Astrocyte (in vitro differentiated cells and primary cell): ENCODE measurements at regions not wholly inside any gene's neighbourhood (a gene's known extent, or its start where the extent isn't known, plus 50 kb on each side); places are given as distances from the start of the nearest gene placed in this dataset.

Experiments used
- DNase-seq: peaks from one replicate; pipeline ENCODE4 v3.0.0-alpha.2; 2010; ENCODE audit warnings: low read depth
- FAIRE-seq: peaks from 2 replicates; lab custom pipeline; 2011; peaks lifted over from hg19 to GRCh38; lab: Jason Lieb, UNC
- H2AFZ ChIP-seq: 2 replicates; pipeline ENCODE4 v1.6.0; 2012; ENCODE audit warnings: low read depth, low read length, inconsistent platforms
- H3K27ac ChIP-seq: 2 replicates; pipeline ENCODE4 v1.5.1; 2011; ENCODE audit warnings: low read depth, low read length, inconsistent platforms
- H3K27me3 ChIP-seq: 2 replicates; pipeline ENCODE4 v1.6.0; 2011; ENCODE audit warnings: low read length, inconsistent platforms; ENCODE audit not compliant: insufficient read depth
- H3K36me3 ChIP-seq: 2 replicates; pipeline ENCODE4 v1.5.1; 2011; ENCODE audit warnings: low read length, inconsistent platforms; ENCODE audit not compliant: insufficient read depth
- H3K4me1 ChIP-seq: 2 replicates; pipeline ENCODE4 v1.5.1; 2011; ENCODE audit warnings: low read length, inconsistent platforms; ENCODE audit not compliant: insufficient read depth
- H3K4me2 ChIP-seq: 2 replicates; pipeline ENCODE4 v1.6.0; 2012; ENCODE audit warnings: low read length, inconsistent platforms
- H3K4me3 ChIP-seq: 2 replicates; pipeline ENCODE4 v1.5.1; 2011; ENCODE audit warnings: low read depth, mild to moderate bottlenecking, low read length, inconsistent platforms; ENCODE audit not compliant: insufficient read depth
- H3K79me2 ChIP-seq: 2 replicates; pipeline ENCODE4 v1.6.0; 2012; ENCODE audit warnings: mild to moderate bottlenecking, low read length, inconsistent platforms; ENCODE audit not compliant: insufficient read depth
- H3K9ac ChIP-seq: 2 replicates; pipeline ENCODE4 v1.6.0; 2012; ENCODE audit warnings: mild to moderate bottlenecking, low read length, inconsistent platforms
- H3K9me3 ChIP-seq: 2 replicates; pipeline ENCODE4 v1.5.1; 2012; ENCODE audit warnings: low read depth, mild to moderate bottlenecking, low read length, inconsistent platforms; ENCODE audit not compliant: insufficient read depth
- H4K20me1 ChIP-seq: 2 replicates; pipeline ENCODE4 v1.6.0; 2012; ENCODE audit warnings: low read length, inconsistent platforms; ENCODE audit not compliant: insufficient read depth
- H3K27ac Mint-ChIP-seq: one replicate; pipeline ENCODE4 v1.8.0; 2021; ENCODE audit warnings: mild to moderate bottlenecking, mixed read lengths; ENCODE audit not compliant: unreplicated experiment
- H3K27me3 Mint-ChIP-seq: one replicate; pipeline ENCODE4 v1.8.0; 2021; ENCODE audit warnings: low read depth, mixed read lengths; ENCODE audit not compliant: unreplicated experiment
- H3K36me3 Mint-ChIP-seq: one replicate; pipeline ENCODE4 v1.8.0; 2021; ENCODE audit warnings: low read depth, mixed read lengths; ENCODE audit not compliant: unreplicated experiment
- H3K4me1 Mint-ChIP-seq: one replicate; pipeline ENCODE4 v1.8.0; 2021; ENCODE audit warnings: low read depth, mixed read lengths; ENCODE audit not compliant: unreplicated experiment
- H3K4me3 Mint-ChIP-seq: one replicate; pipeline ENCODE4 v1.8.0; 2021; ENCODE audit warnings: mild to moderate bottlenecking, moderate library complexity, mixed read lengths; ENCODE audit not compliant: unreplicated experiment
- H3K9me3 Mint-ChIP-seq: one replicate; pipeline ENCODE4 v1.8.0; 2021; ENCODE audit warnings: mild to moderate bottlenecking, mixed read lengths; ENCODE audit not compliant: unreplicated experiment
- EZH2 ChIP-seq: IDR thresholded peaks from 2 replicates; pipeline ENCODE4 v1.6.1; 2012; ENCODE audit warnings: mild to moderate bottlenecking, low read length, inconsistent platforms; ENCODE audit not compliant: insufficient read depth
- TF ChIP-seq, protein P1 (sequence below): IDR thresholded peaks from 2 replicates; pipeline ENCODE4 v1.5.1; 2011; ENCODE audit warnings: low read depth, mild to moderate bottlenecking, inconsistent platforms, low read length, moderate library complexity; ENCODE audit not compliant: insufficient read depth

DNA sequence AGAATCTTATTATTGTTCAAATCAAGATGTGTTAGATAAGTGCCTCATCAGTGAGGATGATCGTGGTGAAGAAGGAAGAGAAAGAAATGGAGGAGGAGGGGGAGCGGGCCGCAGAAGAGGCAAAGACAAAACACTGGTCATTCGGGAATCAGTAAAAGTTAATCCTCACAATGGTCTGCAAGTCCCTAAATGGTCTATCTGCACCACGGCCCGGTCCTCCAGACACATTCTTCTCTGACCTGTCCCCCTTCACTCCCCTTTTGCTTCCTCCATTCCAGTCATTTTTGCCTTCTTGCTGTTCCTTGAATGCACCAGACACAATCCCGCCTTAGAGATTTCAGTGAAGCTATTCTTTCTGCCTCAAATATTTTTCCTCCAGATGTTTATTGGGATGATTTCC is 240.1 kb upstream of the ADGRL2 start:
- no peak for DNase-seq
- peaks cover 5% of the 10 kb centered on the region for H3K4me1 Mint-ChIP-seq

DNA sequence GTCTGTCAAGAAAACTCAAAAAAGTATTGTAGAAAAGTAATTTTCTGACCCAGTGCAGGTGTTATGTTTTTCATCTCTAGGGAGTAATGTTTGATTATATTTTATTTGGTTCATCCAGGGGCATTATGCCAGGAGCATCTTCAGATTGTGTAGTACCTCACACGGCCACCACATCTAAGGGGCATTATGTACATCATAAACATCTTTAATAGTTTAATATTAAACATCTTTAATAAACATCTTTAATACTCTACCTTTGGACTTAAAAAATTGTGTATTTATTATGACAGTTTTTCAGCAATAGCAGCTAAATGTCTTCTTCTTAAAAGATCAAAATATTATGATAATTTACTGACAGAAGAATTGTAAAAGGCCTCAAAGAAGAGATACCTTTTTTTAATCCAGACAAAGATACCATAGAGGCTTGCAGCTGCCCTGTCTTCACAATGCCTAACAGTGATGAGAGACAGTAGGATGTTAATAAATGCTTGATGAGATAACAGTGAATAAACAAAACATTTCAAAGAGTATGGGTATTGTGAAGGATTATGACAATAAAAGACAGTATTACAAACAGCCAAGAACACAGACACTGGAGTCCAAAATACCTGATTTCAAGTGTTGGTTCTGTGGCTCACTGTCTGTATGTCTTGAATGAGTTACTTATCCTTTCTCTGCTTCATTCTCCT is 240.9 kb upstream of the ADGRL2 start:
- Mint-ChIP-seq H3K4me3 (no peak overlapping the region), H3K4me1 (peaks cover 5% of the 10 kb centered on the region), H3K27ac (no peak overlapping the region), H3K36me3 (no peaks in the 10 kb centered on the region), H3K9me3 (no peaks in the 10 kb centered on the region), H3K27me3 (no peaks in the 10 kb centered on the region)
- Histone ChIP-seq H3K4me3 (no peak overlapping the region), H3K36me3 (no peaks in the 10 kb centered on the region), H3K4me2 (no peak overlapping the region), H3K4me1 (no peaks in the 10 kb centered on the region), H3K9ac (no peak overlapping the region), H3K27ac (no peak overlapping the region), H3K27me3 (no peaks in the 10 kb centered on the region), H4K20me1 (no peaks in the 10 kb centered on the region), H2AFZ (no peak overlapping the region), H3K79me2 (no peaks in the 10 kb centered on the region), H3K9me3 (no peaks in the 10 kb centered on the region)
- no peak for DNase-seq
- no peak for FAIRE-seq
- TF ChIP-seq, protein P1, sequence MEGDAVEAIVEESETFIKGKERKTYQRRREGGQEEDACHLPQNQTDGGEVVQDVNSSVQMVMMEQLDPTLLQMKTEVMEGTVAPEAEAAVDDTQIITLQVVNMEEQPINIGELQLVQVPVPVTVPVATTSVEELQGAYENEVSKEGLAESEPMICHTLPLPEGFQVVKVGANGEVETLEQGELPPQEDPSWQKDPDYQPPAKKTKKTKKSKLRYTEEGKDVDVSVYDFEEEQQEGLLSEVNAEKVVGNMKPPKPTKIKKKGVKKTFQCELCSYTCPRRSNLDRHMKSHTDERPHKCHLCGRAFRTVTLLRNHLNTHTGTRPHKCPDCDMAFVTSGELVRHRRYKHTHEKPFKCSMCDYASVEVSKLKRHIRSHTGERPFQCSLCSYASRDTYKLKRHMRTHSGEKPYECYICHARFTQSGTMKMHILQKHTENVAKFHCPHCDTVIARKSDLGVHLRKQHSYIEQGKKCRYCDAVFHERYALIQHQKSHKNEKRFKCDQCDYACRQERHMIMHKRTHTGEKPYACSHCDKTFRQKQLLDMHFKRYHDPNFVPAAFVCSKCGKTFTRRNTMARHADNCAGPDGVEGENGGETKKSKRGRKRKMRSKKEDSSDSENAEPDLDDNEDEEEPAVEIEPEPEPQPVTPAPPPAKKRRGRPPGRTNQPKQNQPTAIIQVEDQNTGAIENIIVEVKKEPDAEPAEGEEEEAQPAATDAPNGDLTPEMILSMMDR = peak; percentile 14
- TF ChIP-seq EZH2 = no peak

More for the DNA sequence above, 240.1 kb upstream of the ADGRL2 start:
- Histone ChIP-seq H3K9ac (no peak overlapping the region), H2AFZ (no peak overlapping the region), H3K9me3 (no peaks in the 10 kb centered on the region), H3K79me2 (no peaks in the 10 kb centered on the region), H3K36me3 (no peaks in the 10 kb centered on the region), H3K4me1 (no peaks in the 10 kb centered on the region), H3K4me3 (no peak overlapping the region), H3K4me2 (no peak overlapping the region), H3K27ac (no peak overlapping the region), H4K20me1 (no peaks in the 10 kb centered on the region), H3K27me3 (no peaks in the 10 kb centered on the region)
- Mint-ChIP-seq H3K27me3 (no peaks in the 10 kb centered on the region), H3K9me3 (no peaks in the 10 kb centered on the region), H3K27ac (no peak overlapping the region), H3K4me3 (no peak overlapping the region), H3K36me3 (no peaks in the 10 kb centered on the region)
- no peak for TF ChIP-seq EZH2
- TF ChIP-seq, protein P1 = no peak
- no peak for FAIRE-seq

DNA sequence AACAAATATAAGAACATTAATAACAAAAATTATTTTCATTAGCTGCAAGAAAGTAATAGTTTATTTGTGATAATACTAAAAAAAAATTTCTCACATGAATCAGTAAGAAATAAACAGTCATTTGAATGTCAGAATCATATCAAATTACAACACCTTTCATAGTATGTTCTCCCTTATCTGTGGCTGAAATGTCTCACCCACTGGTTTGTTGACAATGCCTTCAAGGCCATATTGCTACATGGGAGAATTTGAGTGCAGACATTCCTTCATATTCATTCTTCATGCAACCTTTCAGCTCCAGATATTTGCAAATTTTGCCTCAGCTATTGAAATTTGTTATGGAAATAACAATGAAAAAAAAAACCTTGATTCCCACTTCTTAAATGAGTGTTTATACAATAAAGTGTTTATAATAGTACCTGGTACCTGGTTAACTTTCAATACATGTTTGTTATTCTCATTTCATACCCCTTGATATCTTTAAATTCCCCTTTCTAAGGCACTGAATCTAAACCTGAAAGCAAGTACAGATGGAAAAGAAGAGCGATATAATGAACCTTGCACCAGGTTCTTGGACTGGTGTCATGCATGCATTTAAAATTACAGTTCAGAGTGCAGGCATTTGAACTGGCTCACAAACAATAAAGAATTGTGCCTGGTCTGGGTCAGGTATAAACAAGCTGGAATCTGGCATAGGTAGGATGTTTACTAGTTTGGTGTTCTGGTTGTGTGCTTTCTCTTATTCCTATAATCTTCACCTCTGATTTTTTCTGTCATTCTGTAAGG is 242.2 kb upstream of the ADGRL2 start:
- Mint-ChIP-seq H3K4me3 (no peak overlapping the region), H3K36me3 (no peaks in the 10 kb centered on the region), H3K9me3 (no peaks in the 10 kb centered on the region), H3K27ac (no peak overlapping the region), H3K27me3 (peaks cover 2% of the 10 kb centered on the region), H3K4me1 (peaks cover 5% of the 10 kb centered on the region)
- H3K27me3 ChIP-seq = no peaks in the 10 kb centered on the region
- H4K20me1 ChIP-seq = no peaks in the 10 kb centered on the region
- H3K27ac ChIP-seq = no peak overlapping the region
- no peaks in the 10 kb centered on the region for H3K36me3 ChIP-seq
- no peak overlapping the region for H2AFZ ChIP-seq
- TF ChIP-seq, protein P1 = no peak
- no peak for TF ChIP-seq EZH2
- no peak for FAIRE-seq
- H3K4me1 ChIP-seq = no peaks in the 10 kb centered on the region
- H3K4me3 ChIP-seq = no peak overlapping the region
- H3K9me3 ChIP-seq = no peaks in the 10 kb centered on the region
- no peaks in the 10 kb centered on the region for H3K79me2 ChIP-seq
- H3K4me2 ChIP-seq = no peak overlapping the region
- no peak for DNase-seq
- no peak overlapping the region for H3K9ac ChIP-seq
